LHCN-M2 (cell line): ENCODE measurements at regions not wholly inside any gene's neighbourhood (a gene's known extent, or its start where the extent isn't known, plus 50 kb on each side); places are given as distances from the start of the nearest gene placed in this dataset.

Source experiments
- DNase-seq: peaks from one replicate; pipeline ENCODE4 v3.0.0-alpha.2; 2012; ENCODE audit warnings: low read depth

DNA sequence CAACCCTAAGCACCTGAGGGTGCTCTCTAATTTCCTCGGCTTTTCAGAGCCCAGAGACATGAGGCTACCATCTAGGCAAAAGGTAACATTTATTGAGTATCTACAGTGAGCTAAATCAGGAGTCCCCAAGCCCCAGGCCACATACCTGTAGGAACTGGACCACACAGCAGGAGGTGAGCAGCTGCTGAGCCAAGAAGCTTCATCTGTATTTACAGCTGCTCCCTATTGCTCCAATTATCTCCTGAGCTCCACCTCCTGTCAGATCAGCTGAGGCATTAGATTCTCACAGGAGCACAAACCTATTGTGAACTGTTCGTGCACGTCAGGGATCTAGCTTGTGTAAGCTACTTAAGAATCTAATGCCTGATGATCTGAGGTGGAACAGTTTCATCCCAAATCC is 70.2 kb downstream of the RND3 start:
- no peak for DNase-seq

DNA sequence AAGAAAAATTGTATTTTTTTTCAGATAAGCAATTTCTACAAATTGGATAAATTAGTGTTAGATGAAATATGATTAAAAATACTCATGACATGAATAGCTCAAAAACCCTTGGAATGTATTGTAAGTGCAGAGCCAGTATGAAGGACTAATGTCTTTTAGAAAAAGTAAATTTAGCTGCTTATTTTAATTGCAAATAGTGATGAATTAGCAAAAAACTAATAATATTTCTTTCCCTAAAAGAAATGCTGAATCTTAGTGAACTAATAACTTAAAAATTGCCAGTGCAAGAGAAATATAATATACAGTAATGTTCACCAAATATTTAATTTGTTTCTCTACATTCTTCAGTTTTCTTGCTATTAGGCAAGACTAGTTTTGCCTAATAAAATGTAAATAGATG is 72.4 kb downstream of the RND3 start:
- DNase-seq = no peak

DNA sequence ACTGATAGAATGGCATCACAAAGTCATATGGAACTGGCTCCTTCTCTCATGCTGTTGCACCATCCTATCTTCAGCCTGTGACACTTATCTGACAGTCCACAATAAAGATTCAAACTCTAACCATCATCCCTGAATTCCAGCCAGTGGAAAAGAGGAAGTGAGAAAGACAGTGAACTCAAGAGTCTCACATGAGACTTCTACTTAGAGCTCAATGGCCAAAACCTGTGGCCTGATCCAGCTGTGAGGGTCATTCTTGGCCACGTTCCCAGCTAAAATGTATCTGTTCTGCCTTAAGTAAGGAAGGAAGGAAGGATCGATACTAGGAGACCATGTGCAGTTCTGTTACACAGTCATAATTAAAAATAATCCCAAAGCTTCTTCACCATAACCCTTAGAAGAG is 73.6 kb downstream of the RND3 start:
- no peak for DNase-seq

DNA sequence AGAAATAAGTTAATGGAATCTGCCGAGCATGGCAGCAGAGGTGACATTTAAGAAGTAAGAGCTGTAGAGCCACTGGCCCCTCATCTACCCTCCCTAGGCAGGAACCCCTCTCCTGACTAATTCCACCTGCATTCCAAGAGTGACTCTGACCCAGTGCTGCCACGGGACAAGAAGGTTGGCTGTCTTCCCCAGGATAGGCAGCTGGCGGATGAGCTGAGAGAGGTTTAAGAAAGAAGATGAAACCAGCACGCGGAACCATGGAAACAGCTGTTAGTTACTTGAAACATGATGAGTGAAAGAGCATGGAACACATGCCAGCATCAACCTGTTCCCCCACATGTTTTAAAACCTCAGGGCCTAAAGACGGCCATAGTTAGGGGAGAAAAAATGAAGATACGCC is 74.1 kb downstream of the RND3 start:
- DNase-seq = no peak

DNA sequence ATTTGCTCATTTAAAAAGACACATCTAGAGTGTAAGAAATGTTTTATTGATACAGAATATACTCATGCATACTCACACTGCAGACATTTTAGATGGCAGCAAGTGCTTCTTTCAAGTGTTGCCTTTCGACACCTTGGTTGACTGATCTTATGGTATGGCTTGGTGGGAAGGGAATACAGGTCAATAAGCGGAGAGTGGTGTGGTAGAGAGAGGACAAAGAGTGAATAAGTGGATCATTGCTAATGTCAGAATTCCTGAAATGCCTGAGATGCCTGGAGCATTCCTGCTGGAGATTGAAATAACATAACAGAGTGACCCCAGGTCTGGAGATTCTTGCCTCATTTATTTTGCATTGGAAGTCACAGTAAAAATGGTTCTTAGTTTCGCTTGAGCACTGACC is 76.7 kb downstream of the RND3 start:
- peak; percentile 68 for DNase-seq

DNA sequence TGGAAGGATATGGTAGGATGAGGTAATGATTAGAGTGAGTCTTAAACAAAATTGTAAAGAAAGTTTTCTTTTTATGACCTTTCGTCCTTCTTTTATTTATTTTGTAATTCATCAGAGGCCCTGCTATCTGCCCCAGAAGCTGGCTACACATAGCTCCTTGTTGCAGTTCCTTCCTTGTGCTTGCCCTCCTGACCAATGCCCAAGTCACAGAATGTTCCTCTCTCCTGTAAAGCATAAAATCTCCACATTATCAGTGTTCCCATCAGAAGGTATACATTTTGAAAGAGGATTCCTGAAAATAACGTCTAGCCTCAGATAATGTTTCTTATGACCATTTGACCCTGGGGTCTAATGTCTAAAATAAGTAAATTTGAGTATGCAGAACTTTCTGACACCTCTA is 78.3 kb downstream of the RND3 start:
- DNase-seq = no peak

DNA sequence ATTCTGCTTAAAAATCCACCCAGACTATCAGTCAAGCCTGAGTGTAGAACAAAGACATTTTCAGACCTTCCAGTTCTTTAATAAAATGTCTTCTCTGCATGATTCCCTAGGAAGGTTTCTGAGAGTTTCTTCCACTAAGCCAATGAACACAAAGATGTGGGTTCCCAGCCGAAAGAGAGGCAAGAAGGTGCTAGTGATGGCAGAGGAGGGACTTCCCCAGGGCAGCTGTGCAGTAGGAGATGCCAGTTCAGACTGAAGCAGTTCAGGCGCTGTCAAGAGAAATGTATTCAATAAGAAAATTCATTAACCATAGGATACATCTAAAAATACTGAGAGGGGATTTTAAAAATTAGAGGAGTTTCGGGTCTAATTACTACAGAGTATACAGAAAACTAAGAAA is 83.3 kb downstream of the RND3 start:
- DNase-seq = peak; percentile 32

DNA sequence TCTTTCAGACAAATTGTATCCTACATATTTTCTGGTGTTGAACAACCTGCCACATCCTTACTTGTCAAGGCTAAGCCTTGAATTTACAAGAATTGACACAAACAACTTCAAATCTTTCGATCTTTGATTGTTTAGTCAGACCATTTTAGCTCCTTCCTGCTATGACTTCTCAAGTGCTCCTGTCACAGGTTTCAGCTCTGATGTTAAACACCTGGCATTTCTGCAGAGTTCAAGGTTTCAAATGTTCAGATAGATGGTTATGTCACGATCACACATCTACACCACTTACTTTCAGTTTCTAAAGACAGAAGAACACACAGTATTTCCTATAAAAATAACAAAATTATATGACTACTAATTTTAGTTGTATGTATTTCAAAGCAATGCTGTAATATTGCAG is 84.0 kb downstream of the RND3 start:
- DNase-seq = no peak

DNA sequence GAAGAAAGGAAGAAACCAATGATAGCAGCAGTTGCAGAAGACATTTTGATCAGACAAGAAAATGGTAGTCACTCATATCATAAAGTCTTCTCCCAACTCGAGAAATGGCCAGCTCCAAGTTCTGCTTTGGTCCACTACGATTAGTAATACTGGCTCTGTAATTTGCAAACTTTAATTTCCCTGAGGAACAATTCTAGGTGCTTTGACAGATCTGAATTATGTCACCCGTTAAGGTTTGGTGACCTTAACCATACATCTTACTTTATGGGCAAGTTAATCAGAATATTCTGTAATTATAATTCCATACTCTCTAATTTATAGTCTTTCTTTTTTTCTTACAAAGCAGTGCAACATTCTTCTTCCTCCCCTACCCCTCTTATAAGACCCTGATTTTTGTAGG is 84.5 kb downstream of the RND3 start:
- DNase-seq = no peak

DNA sequence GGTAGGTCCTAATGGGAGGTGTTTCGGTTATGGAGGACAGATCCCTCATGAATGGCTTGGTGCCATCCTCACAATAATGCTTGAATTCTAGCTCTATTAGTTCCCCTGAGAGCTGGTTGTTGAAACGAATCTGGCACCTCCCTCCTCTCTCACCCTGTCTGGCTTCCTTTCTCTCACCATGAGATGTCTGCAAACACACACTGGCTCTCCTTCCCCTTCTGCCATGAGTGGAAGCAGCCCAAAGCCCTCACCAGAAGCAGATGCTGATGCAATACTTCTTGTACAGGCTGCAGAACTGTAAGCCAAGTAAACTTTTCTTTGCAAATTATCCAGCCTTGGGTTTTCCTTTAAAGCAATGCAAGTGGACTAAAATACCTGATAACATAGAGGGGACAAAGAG is 86.6 kb downstream of the RND3 start:
- DNase-seq = no peak

DNA sequence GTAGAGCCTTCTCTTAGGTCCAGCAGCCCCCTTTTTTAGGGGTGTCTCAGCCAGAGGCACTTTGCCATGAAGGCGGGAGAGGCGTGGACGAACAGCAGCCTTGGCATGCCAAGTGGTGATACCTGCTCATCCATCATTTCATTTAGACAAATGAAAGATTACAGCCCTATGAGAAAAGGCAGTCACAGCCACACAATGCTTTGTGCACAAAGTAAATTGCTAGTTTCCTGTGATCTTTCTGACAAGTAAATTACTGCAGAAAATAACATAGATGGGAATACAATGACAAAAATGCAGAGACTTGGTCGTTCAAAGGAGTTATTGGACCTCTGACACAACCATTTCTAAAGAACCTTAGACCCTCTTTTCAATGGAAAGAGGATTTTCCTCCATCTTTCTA is 94.9 kb downstream of the RND3 start:
- DNase-seq = no peak

DNA sequence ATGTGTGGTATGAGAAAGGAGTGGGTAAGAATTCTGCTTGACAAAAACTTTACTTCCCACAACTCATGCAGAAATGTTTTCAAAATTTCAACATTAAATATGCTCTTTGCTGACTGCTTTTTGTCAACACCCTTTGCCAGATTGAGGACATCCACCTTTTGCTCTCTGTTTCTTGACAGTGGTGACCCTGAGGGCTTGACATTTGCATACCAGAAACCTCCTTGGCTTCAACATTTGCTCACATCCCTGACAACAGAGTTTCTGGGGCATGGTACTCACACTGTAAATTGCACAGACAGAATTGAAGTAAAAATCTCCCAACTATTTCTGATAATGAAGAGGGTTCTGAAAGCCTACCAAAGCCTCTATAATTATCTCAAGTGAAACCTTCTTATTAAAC is 95.7 kb downstream of the RND3 start:
- no peak for DNase-seq

DNA sequence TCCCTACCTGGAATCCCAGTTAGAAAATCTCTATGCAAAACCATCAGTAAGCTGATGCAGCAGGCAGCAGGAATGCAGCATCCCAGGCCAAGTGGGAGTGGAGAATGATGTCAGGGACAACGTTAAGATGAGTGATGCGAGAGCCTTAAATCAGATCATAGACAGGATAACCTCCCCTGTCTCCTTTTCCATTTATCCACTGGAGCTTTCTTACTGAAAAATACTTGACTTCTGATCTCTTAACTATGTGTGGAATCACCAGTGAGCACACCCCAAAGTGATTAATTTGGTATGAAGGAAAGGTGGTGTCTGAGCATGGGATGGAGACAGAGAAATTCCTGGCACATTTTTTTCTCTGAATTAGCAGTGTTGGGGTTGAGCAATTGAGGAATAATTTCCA is 98.0 kb downstream of the RND3 start:
- DNase-seq = no peak

DNA sequence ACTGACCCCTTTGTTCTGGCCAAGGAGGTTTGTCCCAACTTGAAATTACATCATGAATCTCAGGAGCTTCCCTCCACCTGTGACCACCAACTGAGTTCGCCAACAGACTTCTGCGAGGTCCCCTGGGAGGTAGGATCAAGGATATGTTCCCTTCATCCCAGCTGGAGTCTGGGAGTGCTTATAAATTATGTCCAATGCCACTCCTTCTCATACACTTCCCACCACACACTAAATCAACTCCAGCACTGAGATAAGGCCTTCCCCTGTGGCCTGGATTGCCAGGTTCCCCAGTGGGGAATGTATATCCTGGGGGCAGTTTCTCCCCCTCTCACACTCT is 99.2 kb downstream of the RND3 start:
- no peak for DNase-seq

DNA sequence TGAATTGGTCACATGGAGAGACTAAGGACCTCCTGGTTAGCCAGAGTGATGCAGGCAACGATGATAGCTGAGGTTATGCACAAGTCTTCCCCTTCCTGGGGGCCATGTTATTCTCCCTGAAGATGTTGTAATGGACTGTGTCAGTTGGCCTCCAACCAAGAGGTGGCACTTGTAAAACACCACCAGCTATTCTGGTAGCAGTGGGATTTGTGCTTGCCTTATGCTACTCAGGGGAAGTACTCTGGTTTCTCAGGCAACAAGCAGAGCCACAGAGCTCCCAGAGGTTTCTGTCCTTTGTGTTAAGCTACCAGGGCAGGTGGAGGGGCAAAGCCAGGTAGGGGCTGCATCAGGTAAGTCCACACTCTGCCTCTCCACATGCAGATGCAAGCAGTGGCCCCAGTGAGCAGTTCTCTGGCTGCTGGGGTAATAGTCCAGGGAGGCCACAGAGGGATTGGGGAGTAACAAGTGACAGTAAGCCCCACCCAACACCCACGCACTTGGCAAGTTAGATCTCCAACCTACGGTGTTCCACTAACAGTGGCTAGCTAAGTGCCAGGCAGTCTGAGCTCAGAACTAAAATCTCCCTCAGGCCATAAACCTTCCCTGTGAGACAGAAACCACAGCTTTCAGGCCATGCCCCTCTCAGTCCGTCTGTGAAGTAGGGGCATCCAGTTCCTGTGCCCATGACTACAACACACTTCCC is 99.7 kb downstream of the RND3 start:
- no peak for DNase-seq

DNA sequence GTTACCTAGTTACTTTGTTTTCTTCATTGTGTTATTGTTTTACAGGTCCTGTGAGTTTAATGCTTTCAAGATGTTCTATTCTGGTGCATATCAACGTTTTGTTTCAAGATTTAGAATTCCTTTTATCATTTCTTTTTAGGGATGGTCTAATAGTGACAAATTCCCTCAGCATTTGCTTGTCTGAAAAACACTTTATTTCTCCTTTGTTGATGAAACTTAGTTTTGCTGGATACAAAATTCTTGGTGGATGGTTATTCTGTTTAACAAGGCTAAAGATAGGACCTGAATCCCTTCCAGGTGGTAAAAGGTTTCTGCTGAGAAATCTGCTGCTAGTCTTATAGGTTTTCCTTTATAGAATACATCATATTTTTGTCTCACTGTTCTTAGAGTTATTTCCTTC is 102.3 kb downstream of the RND3 start:
- DNase-seq = no peak

DNA sequence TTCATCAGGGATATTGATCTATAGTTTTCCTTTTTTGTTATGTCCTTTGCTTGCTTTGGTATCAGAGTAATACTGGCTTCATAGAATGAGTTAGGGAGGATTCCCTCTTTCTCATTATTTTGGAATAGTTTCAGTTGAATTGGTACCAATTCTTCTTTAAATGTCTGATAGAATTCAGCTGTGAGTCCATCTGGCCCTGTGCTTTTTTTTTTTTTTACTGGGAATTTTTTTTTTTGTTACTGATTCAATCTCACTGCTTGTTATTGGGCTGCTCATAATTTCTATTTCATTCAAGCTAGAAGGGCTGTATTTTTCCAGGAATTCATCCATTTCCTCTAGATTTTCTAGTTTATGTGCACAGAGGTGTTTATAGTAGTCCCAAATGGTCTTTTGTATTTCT is 103.9 kb downstream of the RND3 start:
- no peak for DNase-seq

DNA sequence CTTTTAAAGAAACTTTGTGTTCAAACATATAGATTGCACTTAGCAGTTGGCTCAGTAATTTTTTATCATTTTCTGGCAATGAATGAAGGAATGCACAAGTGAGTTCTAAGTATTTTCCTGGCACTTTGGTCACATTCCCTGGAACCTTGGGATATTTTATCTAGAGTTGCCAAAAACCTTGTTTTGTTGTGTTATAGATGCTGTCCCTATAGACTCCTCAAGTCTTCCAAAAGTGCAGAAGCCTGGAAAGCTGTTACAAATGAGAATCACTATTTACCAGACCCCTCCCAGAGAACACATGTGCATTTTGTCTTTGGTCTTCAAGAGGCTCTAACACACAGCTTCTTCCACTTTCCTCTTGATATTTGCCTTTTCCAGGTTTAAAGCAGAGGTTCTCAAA is 108.3 kb downstream of the RND3 start:
- no peak for DNase-seq

DNA sequence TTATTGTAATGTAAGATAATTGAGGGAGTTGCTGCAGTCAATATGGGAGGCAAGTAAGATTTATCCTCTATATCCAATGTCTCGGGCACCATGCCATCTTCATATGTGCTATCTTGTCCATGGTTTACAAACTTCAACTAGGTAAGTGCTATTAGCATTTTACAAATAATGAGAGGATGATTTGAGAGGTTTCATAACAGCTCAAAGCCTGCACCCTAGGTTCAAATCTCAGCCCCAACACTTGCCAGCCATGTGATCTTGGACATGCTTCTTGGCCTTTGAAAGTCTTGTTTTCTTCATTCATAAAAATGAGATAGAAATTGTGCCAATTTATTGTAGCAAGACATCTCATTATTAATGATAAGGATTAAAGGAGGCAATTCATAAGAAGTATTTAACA is 108.8 kb downstream of the RND3 start:
- no peak for DNase-seq

DNA sequence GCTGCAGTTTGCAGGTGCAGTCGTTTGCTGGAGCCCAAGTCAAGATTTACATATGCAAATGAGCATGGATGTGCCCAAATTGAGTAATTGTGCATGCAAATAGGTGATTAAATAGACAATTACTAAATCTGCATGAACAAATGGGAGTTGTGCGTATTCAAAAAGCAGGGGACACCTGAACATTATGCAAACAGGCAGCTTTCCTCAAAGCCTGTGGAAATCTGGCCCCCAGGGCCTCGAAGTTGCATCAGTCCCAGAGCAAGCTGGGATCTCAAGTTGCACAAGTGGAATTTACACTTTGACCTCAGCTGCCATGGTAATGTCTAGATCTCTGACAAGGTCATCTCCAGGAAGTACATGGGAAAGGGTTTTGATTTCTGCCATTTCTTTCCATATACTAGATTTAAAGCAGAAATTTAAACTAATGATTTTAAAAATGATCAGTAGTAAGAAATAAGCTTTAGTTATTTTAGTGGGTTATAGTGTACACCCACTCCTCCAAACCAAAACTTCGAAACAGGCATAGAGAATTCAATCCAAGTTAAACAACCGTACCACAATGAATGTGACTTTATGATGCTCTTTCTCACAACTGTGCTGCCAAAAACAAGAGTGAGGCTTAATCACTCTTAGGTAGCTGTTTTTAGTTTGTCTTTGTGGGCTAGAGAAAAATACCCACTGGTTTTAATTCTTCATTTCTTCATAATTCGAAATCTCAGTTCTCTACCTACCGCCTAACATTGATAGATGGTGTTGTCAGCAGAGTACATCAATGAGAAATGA is 110.7 kb downstream of the RND3 start:
- peak; percentile 50 for DNase-seq

DNA sequence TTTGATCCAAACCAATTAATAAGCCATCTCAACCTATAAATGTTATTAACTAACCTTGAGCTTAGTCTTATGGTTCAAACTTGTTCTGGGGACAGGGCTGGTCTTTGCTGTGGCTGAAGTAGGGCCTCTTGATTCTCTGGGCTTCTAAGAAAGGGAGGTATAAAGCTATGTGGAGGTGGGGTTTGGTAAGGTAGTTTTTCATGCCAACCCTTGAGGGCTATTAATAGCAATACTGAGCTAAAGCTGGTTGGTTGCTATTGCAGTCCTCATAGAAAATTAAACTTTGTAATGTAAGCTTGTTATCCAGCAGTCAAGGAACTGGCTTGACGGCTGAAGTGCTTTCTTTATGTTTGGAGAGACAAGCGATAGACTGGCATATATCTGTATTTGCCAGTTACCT is 112.1 kb downstream of the RND3 start:
- no peak for DNase-seq

DNA sequence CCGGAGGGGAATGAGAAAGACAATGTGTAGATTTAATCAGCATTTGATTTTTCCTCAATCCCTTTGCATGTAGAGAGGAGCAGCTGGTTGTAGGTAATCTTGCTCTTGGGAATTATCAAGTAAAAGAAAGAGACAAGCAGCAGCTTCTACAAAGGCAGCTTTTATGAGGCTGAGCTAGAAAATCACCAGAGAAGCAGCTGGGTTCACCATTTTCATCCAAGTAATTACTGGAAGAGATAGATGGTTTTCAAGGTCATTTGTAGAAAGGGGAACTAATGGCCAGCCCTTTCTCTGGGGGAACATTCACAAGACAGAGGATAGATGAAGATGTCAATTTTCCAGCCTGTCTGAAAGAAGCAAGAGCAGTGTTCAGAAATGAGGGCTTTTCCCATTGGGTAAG is 113.0 kb downstream of the RND3 start:
- no peak for DNase-seq

DNA sequence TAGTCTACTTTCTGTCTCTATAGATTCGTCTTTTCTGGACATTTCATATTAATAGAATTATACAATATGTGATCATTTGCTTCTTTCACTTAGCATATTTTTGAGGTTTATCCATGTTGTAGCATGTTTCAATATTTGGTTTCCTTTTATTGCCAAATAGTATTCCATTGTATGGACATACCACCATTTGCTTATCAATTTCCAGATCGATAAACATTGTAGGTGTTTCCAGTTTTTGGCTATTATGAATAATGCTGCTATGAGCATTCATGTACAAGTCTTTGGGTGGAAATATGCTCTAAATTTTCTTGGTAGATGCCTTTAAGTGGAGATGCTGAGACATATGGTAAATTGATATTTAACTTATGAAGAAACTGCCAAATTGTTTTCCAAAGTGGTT is 114.1 kb downstream of the RND3 start:
- DNase-seq = no peak
